ENCODE measurements at regions not wholly inside any gene's neighbourhood (a gene's known extent, or its start where the extent isn't known, plus 50 kb on each side); places are given as distances from the start of the nearest gene placed in this dataset.

- TF ChIP-seq CTCF (IDR thresholded peaks at IDR 0.05) = no peak
- TF ChIP-seq POLR2A (IDR thresholded peaks at IDR 0.05) = no peak
Measured at GRCh38 chr4:180103794-180104193, 2139.4 kb upstream of the TENM3 start.

All from heart left ventricle (tissue), 13 donors.